Lung (tissue), 11 donors: ENCODE measurements at regions not wholly inside any gene's neighbourhood (a gene's known extent, or its start where the extent isn't known, plus 50 kb on each side); places are given as distances from the start of the nearest gene placed in this dataset.

ENCODE experiments used
- ATAC-seq: fragments of 200-7000 bp; cut with Tn5 transposase; one replicate; pipeline ENCODE4 v1.9.1; 2020; ENCODE audit warnings: moderate number of reproducible peaks; ENCODE audit not compliant: insufficient read depth, low FRiP score
- DNase-seq, 3 donors: peaks; one replicate each; pipeline ENCODE4 v3.0.0-alpha.2; 2013 to 2017
- H3K27ac ChIP-seq, 2 donors: one replicate each; pipeline ENCODE4 v1.5.1; 2013; ENCODE audit warnings: mild to moderate bottlenecking in 2 of 2, moderate library complexity in 2 of 2, control low read depth in 1 of 2, inconsistent platforms in 1 of 2, low read depth in 1 of 2, low read length in 1 of 2
- H3K27me3 ChIP-seq, 3 donors: one replicate each; pipeline ENCODE4 v1.5.1; 2013; ENCODE audit warnings: low read length in 2 of 3; ENCODE audit not compliant: control insufficient read depth in 3 of 3, insufficient read depth in 3 of 3
- H3K36me3 ChIP-seq, 4 donors: one replicate each; pipeline ENCODE4 v1.5.1; 2013; ENCODE audit warnings: low read length in 4 of 4, mild to moderate bottlenecking in 1 of 4, moderate library complexity in 1 of 4; ENCODE audit not compliant: control insufficient read depth in 4 of 4, insufficient read depth in 4 of 4
- H3K4me1 ChIP-seq, 5 donors: one replicate each; pipeline ENCODE4 v1.5.1; 2013; ENCODE audit warnings: low read length in 5 of 5, mild to moderate bottlenecking in 2 of 5, moderate library complexity in 1 of 5; ENCODE audit not compliant: control insufficient read depth in 5 of 5, insufficient read depth in 5 of 5
- H3K4me3 ChIP-seq: one replicate; pipeline ENCODE4 v1.5.1; 2013; ENCODE audit warnings: mild to moderate bottlenecking, control low read depth, moderate library complexity
- H3K9ac ChIP-seq, 2 donors: one replicate each; pipeline ENCODE4 v1.5.1; 2013; ENCODE audit warnings: low read length in 2 of 2, control low read depth in 1 of 2; ENCODE audit not compliant: insufficient read depth in 1 of 2
- H3K9me3 ChIP-seq, 4 donors: one replicate each; pipeline ENCODE4 v1.5.1; 2013; ENCODE audit warnings: low read length in 3 of 4, mild to moderate bottlenecking in 1 of 4, moderate library complexity in 1 of 4; ENCODE audit not compliant: control insufficient read depth in 4 of 4, insufficient read depth in 3 of 4
- CTCF ChIP-seq: IDR thresholded peaks from 2 replicates; pipeline ENCODE4 v1.5.1; 2012; ENCODE audit warnings: mild to moderate bottlenecking; ENCODE audit errors: control extremely low read depth, extremely low read depth
- WGBS, 2 donors: extraction: QIAGEN DNeasy Blood & Tissue Kit; methylation state at CpG; one replicate each; pipeline ENCODE4 v1.1.7; 2013; 5-methylcytosine and 5-hydroxymethylcytosine counted together
- donor health status: control.
- donor health status: control.
- donor health status: Bipolar disorder and iron deficiency.
- donor health status: healthy.
- donor health status: DM: yes; HTN: yes; CAD: no.

GRCh38 chr5:111813537-111813936 lies 56.5 kb upstream of the NREP start:
- Histone ChIP-seq H3K9ac (no peak overlapping the region), H3K27ac (no peak overlapping the region), H3K27me3 (no peaks in the 10 kb centered on the region), H3K4me1 (no peaks in the 10 kb centered on the region), H3K36me3 (no peaks in the 10 kb centered on the region), H3K4me3 (no peak overlapping the region), H3K9me3 (peaks cover 0 to 1% (median 0%) of the 10 kb centered on the region in 4 donors)
- DNase-seq (no peak), ATAC-seq (no peak)
- no peak for TF ChIP-seq CTCF

GRCh38 chr5:111810112-111810511 lies 53.1 kb upstream of the NREP start:
- Histone ChIP-seq H3K9ac (no peak overlapping the region), H3K4me3 (no peak overlapping the region), H3K36me3 (no peaks in the 10 kb centered on the region), H3K27me3 (no peaks in the 10 kb centered on the region), H3K27ac (no peak overlapping the region), H3K4me1 (no peaks in the 10 kb centered on the region), H3K9me3 (no peaks in the 10 kb centered on the region)
- WGBS, 2 donors, result 73 to 77% methylated on average over 4 of the region's 4 CpGs
- no peak for TF ChIP-seq CTCF
- ATAC-seq (no peak), DNase-seq (no peak)
